Prostate gland (tissue), 2 donors: ENCODE measurements at regions not wholly inside any gene's neighbourhood (a gene's known extent, or its start where the extent isn't known, plus 50 kb on each side); places are given as distances from the start of the nearest gene placed in this dataset.

Source experiments
- DNase-seq: peaks from one replicate; pipeline ENCODE4 v3.0.0-alpha.2; 2019; ENCODE audit warnings: low spot score
- H3K27ac ChIP-seq, 2 donors: fragments of 200-600 bp; sonication (generic); 2 replicates each; pipeline ENCODE4 v1.5.1; 2017 to 2019
- H3K27me3 ChIP-seq: fragments of 200-600 bp; sonication (generic); replicated peaks from 2 replicates; pipeline ENCODE4 v1.5.1; 2019; ENCODE audit not compliant: insufficient read depth
- H3K36me3 ChIP-seq, 2 donors: fragments of 200-600 bp; sonication (generic); 1 replicate in 1 of 2; 2 replicates in 1 of 2; pipeline versions ENCODE4 v1.5.1 to v1.8.1; 2017 to 2019
- H3K4me1 ChIP-seq: fragments of 200-600 bp; sonication (generic); replicated peaks from 2 replicates; pipeline ENCODE4 v1.5.1; 2019
- H3K4me3 ChIP-seq, 2 donors: fragments of 200-600 bp; sonication (generic); 2 replicates each; pipeline ENCODE4 v1.5.1; 2017 to 2019
- H3K9me3 ChIP-seq: fragments of 200-600 bp; sonication (generic); 2 replicates; pipeline ENCODE4 v1.5.1; 2017
- CTCF ChIP-seq, 4 experiments: fragments of 200-600 bp in 2 of 4; fragments of 450-650 bp in 2 of 4; sonication (generic) in 2 of 4; IDR thresholded peaks; 1 replicate in 3 of 4; 2 replicates in 1 of 4; pipeline ENCODE4 v1.5.1; 2016 to 2019; ENCODE audit warnings: antibody characterized with exemption in 4 of 4, mild to moderate bottlenecking in 2 of 4, moderate library complexity in 2 of 4
- POLR2A ChIP-seq: fragments of 450-650 bp; IDR thresholded peaks from one replicate; pipeline ENCODE4 v1.6.1; 2016; ENCODE audit warnings: antibody characterized with exemption, mild to moderate bottlenecking
- POLR2AphosphoS5 ChIP-seq: sonication (generic); formaldehyde crosslinking; IDR thresholded peaks from one replicate; pipeline ENCODE4 v1.6.1; 2017; ENCODE audit warnings: antibody characterized with exemption
- WGBS: methylation state at CpG from one replicate; pipeline ENCODE4 v1.1.5; 2018; 5-methylcytosine and 5-hydroxymethylcytosine counted together
- intact Hi-C: fragments of 100-400 bp; cut with DNase I; formaldehyde crosslinking; loops from one replicate; pipeline ENCODE4 v1.14.2; 2022

GRCh38 chr5:128757196-128757959 is 207.9 kb upstream of the SLC27A6 start:
- no peak for DNase-seq
- intact Hi-C loops: no loop called here
- H3K4me1 ChIP-seq: no peaks in the 10 kb centered on the region
- H3K9me3 ChIP-seq: no peaks in the 10 kb centered on the region
- no peaks in the 10 kb centered on the region for H3K36me3 ChIP-seq
- TF ChIP-seq CTCF (IDR thresholded peaks at IDR 0.05): no peak
- TF ChIP-seq POLR2A: no peak
- TF ChIP-seq POLR2AphosphoS5: no peak
- no peak overlapping the region for H3K4me3 ChIP-seq
- no peaks in the 10 kb centered on the region for H3K27me3 ChIP-seq
- 38% methylated on average over 3 of the region's 3 CpGs for WGBS
- H3K27ac ChIP-seq: no peak overlapping the region

- no peak for DNase-seq
- intact Hi-C loops: no loop called here
- TF ChIP-seq POLR2A (no peak), POLR2AphosphoS5 (no peak)
- Histone ChIP-seq H3K36me3 (no peaks in the 10 kb centered on the region), H3K4me3 (no peak overlapping the region), H3K4me1 (no peaks in the 10 kb centered on the region), H3K27me3 (no peaks in the 10 kb centered on the region), H3K9me3 (no peaks in the 10 kb centered on the region), H3K27ac (no peak overlapping the region)
- 70% methylated on average over 10 of the region's 10 CpGs for WGBS
Observed at GRCh38 chr5:128762661-128763306, 202.5 kb upstream of the SLC27A6 start.

- WGBS: 19% methylated on average over 2 of the region's 2 CpGs
- intact Hi-C loops: no loop called here
- H3K36me3 ChIP-seq: no peaks in the 10 kb centered on the region
- H3K27ac ChIP-seq: no peak overlapping the region
- DNase-seq: no peak
- TF ChIP-seq POLR2A (no peak), CTCF (IDR thresholded peaks at IDR 0.05) (no peak), POLR2AphosphoS5 (no peak)
- no peaks in the 10 kb centered on the region for H3K4me1 ChIP-seq
- no peaks in the 10 kb centered on the region for H3K27me3 ChIP-seq
- no peak overlapping the region for H3K4me3 ChIP-seq
- H3K9me3 ChIP-seq: no peaks in the 10 kb centered on the region
Observed at GRCh38 chr5:128763321-128763720, 202.0 kb upstream of the SLC27A6 start.

GRCh38 chr5:128764601-128765310 is 200.5 kb upstream of the SLC27A6 start:
- H3K9me3 ChIP-seq: no peaks in the 10 kb centered on the region
- H3K27me3 ChIP-seq: no peaks in the 10 kb centered on the region
- WGBS: 22% methylated on average over 4 of the region's 4 CpGs
- no peaks in the 10 kb centered on the region for H3K4me1 ChIP-seq
- H3K4me3 ChIP-seq: no peak overlapping the region
- DNase-seq: no peak
- TF ChIP-seq POLR2A (no peak), CTCF (IDR thresholded peaks at IDR 0.05) (no peak), POLR2AphosphoS5 (no peak)
- intact Hi-C loops: no loop called here
- H3K36me3 ChIP-seq: no peaks in the 10 kb centered on the region
- no peak overlapping the region for H3K27ac ChIP-seq

GRCh38 chr5:128765448-128766061 is 199.7 kb upstream of the SLC27A6 start:
- no peaks in the 10 kb centered on the region for H3K36me3 ChIP-seq
- no peaks in the 10 kb centered on the region for H3K9me3 ChIP-seq
- no peak overlapping the region for H3K27ac ChIP-seq
- DNase-seq: no peak
- no peaks in the 10 kb centered on the region for H3K27me3 ChIP-seq
- WGBS: 90% methylated on average over 3 of the region's 3 CpGs
- no peak overlapping the region for H3K4me3 ChIP-seq
- no peaks in the 10 kb centered on the region for H3K4me1 ChIP-seq
- intact Hi-C loops: no loop called here
- TF ChIP-seq POLR2A (no peak), CTCF (IDR thresholded peaks at IDR 0.05) (no peak), POLR2AphosphoS5 (no peak)
